Suppressor macrophage treated with lipopolysaccharide for 4 hours (primary cell): ENCODE measurements at regions not wholly inside any gene's neighbourhood (a gene's known extent, or its start where the extent isn't known, plus 50 kb on each side); places are given as distances from the start of the nearest gene placed in this dataset.

Experiments used
- DNase-seq: peaks from one replicate; pipeline ENCODE4 v3.0.0-alpha.2; 2020

DNA sequence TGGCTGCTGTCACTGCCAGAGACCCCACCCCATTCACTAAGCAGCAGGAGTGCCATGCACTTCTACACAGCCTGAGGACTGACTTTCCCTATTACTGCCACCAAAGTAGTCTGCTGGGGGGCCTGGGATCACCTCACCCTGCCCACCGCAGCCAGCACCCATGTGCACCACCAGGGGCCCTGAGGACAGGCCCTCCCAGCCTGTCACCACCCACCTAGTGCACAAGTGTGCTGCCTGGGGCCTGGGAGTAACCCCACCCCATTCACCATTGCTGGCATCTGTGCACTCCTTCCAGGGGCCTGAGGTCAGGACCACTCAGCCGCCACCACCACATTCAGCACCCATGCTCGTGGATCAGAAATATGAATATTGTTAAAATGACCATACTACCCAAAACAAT is 247.8 kb upstream of the NCKAP5 start:
- no peak for DNase-seq

GRCh38 chr2:133817680-133818566 is 249.7 kb upstream of the NCKAP5 start:
- DNase-seq: no peak

DNA sequence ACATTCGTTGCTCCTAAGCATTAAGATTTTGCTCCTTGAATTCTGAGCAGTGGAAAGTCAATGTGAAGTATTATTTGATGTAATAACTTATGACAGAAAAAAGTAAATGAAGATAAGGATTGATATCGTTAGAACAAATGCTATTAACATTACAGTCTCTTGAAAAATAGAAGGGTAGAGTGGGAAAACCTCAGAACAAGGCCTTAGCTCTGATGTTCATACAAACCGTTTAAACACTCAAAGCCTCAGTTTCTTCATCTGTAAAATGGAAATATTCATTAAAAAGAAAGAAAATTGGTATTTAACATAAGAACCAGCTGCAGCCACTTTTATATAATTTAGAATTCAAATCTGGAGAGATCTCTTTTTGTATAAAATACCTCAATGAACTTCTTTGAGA is 250.4 kb upstream of the NCKAP5 start:
- no peak for DNase-seq

DNA sequence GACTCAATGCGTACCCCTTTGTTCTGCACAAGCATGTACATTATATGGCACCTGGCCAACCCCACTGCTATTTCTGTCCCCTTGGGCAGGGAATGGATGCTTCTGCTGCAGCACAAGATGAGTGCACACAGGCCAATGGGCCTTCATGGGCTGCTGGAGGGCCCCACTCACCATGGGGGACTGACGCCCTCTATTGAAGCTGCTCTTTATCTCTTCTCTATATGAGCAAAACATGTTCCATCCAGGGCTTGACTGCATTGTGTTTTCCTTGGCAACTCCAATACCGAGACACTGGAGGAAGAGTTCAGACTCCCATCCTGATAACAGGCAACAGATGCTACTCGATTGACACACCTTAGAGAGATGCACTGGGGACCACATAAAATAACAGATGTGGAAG is 251.6 kb upstream of the NCKAP5 start:
- no peak for DNase-seq

GRCh38 chr2:133821107-133821760 is 253.0 kb upstream of the NCKAP5 start:
- no peak for DNase-seq

GRCh38 chr2:133822517-133823225 is 254.4 kb upstream of the NCKAP5 start:
- DNase-seq: no peak

GRCh38 chr2:133823226-133823550 is 254.9 kb upstream of the NCKAP5 start:
- no peak for DNase-seq

- no peak for DNase-seq
Measured at GRCh38 chr2:133824869-133825268, 256.6 kb upstream of the NCKAP5 start.

- no peak for DNase-seq
Measured at GRCh38 chr2:133825778-133826177, 257.5 kb upstream of the NCKAP5 start.

DNA sequence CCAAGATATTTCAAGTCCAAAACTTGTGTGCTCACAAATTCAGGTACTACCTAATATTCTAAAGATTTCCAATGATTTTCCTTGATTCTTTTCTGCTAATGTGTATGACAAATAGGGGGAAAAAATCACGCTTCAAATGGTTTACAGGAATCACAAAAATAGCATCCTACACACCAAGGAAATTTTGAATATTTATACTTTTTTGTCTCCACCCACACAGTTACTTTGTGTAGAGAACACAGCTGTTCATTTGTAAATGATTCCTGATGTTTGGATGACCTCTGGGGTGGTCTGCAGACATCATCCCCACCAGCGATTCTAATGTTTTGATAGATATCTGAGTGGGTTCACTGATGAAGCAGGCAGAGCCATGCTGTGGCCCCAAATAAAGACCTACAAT is 260.6 kb upstream of the NCKAP5 start:
- DNase-seq: no peak

GRCh38 chr2:133829450-133830020 is 261.3 kb upstream of the NCKAP5 start:
- DNase-seq: no peak

GRCh38 chr2:133833746-133834145 is 265.5 kb upstream of the NCKAP5 start:
- DNase-seq: no peak

- DNase-seq: no peak
Measured at GRCh38 chr2:133835821-133836619, 267.8 kb upstream of the NCKAP5 start.

DNA sequence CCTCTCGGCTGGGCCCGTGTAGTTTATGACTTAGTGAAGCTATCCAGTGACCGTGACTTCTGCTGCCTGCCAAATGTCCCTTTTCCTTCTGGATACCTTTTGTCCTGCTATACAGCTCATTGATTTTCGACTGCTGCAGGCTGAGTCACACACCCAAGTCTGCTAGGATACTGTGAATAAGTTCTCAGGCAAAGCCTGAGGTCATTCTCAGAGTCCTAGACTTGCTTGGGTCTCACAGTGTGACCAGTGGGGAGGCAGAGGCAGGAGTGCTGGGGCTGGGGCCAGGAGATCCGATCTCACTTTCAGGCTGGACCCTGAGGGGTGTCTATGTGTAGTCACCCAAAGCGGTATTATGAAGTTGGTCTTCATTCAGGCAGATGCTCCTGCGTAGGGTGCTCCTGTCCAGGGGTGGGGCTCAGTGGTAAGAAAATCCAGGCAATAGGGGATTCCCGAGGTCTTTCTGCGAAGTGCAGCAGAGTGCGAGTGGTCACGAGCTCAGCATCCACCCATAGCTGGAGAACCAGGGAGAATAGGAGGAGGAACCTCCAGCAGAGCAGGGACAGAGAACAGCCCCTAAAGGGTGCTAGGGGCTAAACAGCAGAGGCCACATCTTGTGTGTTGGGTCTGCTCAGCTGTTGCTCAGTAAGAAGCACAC is 268.6 kb upstream of the NCKAP5 start:
- no peak for DNase-seq

DNA sequence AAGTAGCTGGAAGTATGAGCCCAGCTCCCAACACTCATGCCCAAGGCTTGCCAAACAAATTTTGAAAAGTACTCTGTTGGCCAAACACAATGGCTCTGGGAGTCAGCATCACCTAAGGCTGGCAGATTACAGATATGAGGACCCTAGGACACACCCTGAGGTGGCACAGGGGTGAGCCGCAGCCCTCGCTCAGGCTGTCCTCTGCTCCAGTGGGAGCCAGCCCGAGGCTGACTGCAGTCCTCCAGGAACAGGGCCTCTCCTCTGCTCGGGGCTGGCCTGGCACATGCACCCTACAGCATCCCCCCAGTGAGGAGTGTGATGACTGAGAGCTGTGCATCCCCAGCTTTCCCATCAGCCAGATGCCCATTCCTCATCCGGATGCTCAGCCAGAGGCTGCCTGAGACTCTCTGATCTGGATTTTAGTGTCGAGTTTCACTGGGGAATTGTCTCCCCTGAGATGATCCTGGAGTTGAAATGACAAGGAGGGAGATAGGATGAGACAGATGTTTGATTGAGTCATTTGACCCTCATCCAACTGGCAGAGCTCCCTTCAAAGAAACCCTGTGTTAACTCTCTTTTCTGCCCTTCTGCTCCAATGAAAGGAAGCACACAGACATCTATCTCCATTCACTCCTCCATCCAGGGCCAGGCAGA is 269.3 kb upstream of the NCKAP5 start:
- DNase-seq: no peak

- no peak for DNase-seq
Measured at GRCh38 chr2:133838642-133839365, 270.5 kb upstream of the NCKAP5 start.

GRCh38 chr2:133839677-133840076 is 271.4 kb upstream of the NCKAP5 start:
- no peak for DNase-seq

DNA sequence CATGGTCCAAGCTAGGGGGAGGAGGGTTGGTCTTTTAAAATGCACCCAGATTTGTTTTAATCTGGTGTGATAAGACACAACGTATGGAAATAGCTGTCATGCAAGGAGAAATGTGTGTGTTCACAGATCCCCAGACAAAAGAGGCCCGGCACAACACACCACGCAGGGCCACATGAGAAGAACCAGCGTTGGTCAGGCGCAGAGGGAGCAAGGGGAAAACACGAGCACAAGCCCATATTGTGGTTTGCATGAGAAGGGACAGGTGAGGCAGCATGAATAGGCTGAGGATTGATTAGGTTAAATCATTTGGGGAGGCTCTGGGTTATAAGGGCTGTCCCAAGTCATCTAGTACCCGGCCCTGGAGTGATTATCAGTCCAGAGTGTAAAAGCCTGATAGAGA is 272.5 kb upstream of the NCKAP5 start:
- DNase-seq: no peak

- no peak for DNase-seq
Measured at GRCh38 chr2:133841900-133842299, 273.6 kb upstream of the NCKAP5 start.

DNA sequence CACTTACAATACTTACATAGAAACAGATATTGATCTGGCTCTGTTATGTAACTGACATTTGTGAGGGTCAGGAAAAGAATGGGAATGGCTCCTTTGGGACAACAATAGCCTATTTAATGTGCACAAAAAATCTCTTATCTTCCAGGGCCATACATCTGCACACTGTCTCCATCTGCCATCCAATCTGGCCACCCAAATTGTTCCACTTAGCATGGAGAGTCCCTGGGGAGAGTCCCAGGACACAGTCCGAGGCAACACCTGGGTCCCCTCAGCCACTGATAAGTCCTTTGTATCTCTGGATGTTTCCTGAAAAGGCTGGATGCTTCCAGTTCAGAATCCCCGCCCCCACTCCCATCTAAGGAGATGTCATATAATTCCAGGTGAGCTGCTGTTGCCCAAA is 274.2 kb upstream of the NCKAP5 start:
- no peak for DNase-seq

DNA sequence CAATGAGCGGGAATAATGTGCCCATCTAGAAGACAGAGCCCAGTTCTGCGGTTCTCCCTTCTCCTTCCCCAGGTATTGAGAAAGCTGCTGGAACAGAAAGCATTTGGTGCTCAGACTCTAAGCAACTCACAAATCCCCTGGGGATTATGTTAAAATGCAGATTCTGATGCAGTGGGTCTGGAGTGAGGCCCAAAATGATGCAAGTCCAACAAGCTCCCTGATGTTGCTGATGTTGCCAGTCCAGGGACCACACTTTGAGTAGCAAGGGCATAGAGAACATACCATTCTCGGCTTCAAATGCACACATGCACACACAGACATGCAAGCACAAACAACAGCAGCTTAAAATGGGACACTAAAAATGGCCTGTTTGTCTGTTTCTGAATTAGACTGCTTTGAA is 274.8 kb upstream of the NCKAP5 start:
- no peak for DNase-seq
